ENCODE measurements at regions not wholly inside any gene's neighbourhood (a gene's known extent, or its start where the extent isn't known, plus 50 kb on each side); places are given as distances from the start of the nearest gene placed in this dataset.

GRCh38 chr6:3517350-3517749 lies 60.5 kb upstream of the SLC22A23 start:
- DNase-seq = no peak
- TF ChIP-seq CTCF (IDR thresholded peaks at IDR 0.05) (no peak), POLR2A (IDR thresholded peaks at IDR 0.05) (no peak)
- Histone ChIP-seq H3K4me1 (no peaks in the 10 kb centered on the region), H3K27me3 (no peaks in the 10 kb centered on the region), H3K4me3 (no peak overlapping the region), H3K36me3 (no peaks in the 10 kb centered on the region), H3K9me3 (no peaks in the 10 kb centered on the region), H3K27ac (no peak overlapping the region)
- no peak for ATAC-seq
- intact Hi-C loops (cut with DNase I) = no loop called here
- 66% methylated on average over 6 of the region's 6 CpGs for WGBS (ENCODE audit: insufficient coverage, low coverage, low lambda C conversion rate, missing lambda C conversion rate)

GRCh38 chr6:3516092-3516491 lies 59.2 kb upstream of the SLC22A23 start:
- H3K4me3 ChIP-seq = no peak overlapping the region

DNA sequence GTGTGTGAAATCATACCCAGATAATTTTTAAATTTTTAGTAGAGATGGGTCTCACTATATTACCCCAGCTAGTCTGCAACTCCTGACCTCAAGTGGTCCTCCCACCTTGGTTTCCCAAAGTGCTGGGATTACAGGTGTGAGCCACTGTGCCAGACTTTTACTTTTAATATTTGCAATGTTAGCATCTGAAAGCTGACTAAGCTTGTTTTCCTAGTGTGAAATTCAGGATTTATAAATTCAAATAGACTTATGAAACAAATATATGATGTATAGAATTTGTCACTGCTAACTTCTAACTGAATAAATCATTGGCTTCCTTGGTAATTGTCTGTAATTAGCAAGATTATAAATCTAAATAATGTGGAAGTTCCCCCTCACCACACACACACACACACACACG lies 58.8 kb upstream of the SLC22A23 start:
- intact Hi-C loops (cut with DNase I) = no loop called here
- no peaks in the 10 kb centered on the region for H3K4me1 ChIP-seq
- no peak overlapping the region for H3K4me3 ChIP-seq
- no peak for TF ChIP-seq POLR2A (IDR thresholded peaks at IDR 0.05)
- no peak for TF ChIP-seq CTCF (IDR thresholded peaks at IDR 0.05)
- no peak for DNase-seq
- H3K9me3 ChIP-seq = no peaks in the 10 kb centered on the region
- no peak overlapping the region for H3K27ac ChIP-seq
- no peak for ATAC-seq
- WGBS (ENCODE audit: insufficient coverage, low coverage, low lambda C conversion rate, missing lambda C conversion rate) = 17% methylated on average over 1 of the region's 1 CpG
- H3K36me3 ChIP-seq = no peaks in the 10 kb centered on the region
- H3K27me3 ChIP-seq = no peaks in the 10 kb centered on the region

More at GRCh38 chr6:3516092-3516491, 59.2 kb upstream of the SLC22A23 start:
- 90% methylated on average over 2 of the region's 5 CpGs for WGBS (ENCODE audit: insufficient coverage, low coverage, low lambda C conversion rate, missing lambda C conversion rate)
- TF ChIP-seq POLR2A (IDR thresholded peaks at IDR 0.05) (no peak), CTCF (IDR thresholded peaks at IDR 0.05) (no peak)
- H3K27ac ChIP-seq = no peak overlapping the region
- ATAC-seq (peak in 1 of 4 donors; percentile 35), DNase-seq (no peak)
- no peaks in the 10 kb centered on the region for H3K27me3 ChIP-seq
- intact Hi-C loops (cut with DNase I) = no loop called here
- H3K9me3 ChIP-seq = no peaks in the 10 kb centered on the region
- H3K4me1 ChIP-seq = no peaks in the 10 kb centered on the region
- H3K36me3 ChIP-seq = no peaks in the 10 kb centered on the region

GRCh38 chr6:3513416-3513815 lies 56.6 kb upstream of the SLC22A23 start:
- 90% methylated on average over 9 of the region's 9 CpGs for WGBS (ENCODE audit: insufficient coverage, low coverage, low lambda C conversion rate, missing lambda C conversion rate)
- Histone ChIP-seq H3K4me3 (no peak overlapping the region), H3K27me3 (no peaks in the 10 kb centered on the region), H3K9me3 (no peaks in the 10 kb centered on the region), H3K36me3 (no peaks in the 10 kb centered on the region), H3K4me1 (no peaks in the 10 kb centered on the region), H3K27ac (no peak overlapping the region)
- no peak for ATAC-seq
- no peak for TF ChIP-seq POLR2A (IDR thresholded peaks at IDR 0.05)
- no peak for TF ChIP-seq CTCF (IDR thresholded peaks at IDR 0.05)
- no peak for DNase-seq
- intact Hi-C loops (cut with DNase I) = no loop called here

- intact Hi-C loops (cut with DNase I) = no loop called here
- ATAC-seq (no peak), DNase-seq (no peak)
- H3K4me3 ChIP-seq = no peak overlapping the region
- H3K27me3 ChIP-seq = no peaks in the 10 kb centered on the region
- H3K4me1 ChIP-seq = no peaks in the 10 kb centered on the region
- no peaks in the 10 kb centered on the region for H3K9me3 ChIP-seq
- 80% methylated on average over 2 of the region's 5 CpGs for WGBS (ENCODE audit: insufficient coverage, low coverage, low lambda C conversion rate, missing lambda C conversion rate)
- H3K36me3 ChIP-seq = no peaks in the 10 kb centered on the region
- H3K27ac ChIP-seq = no peak overlapping the region
- TF ChIP-seq CTCF (IDR thresholded peaks at IDR 0.05) (no peak), POLR2A (IDR thresholded peaks at IDR 0.05) (no peak)
Observed at GRCh38 chr6:3512832-3513231, 56.0 kb upstream of the SLC22A23 start.
